NT2/D1 (cell line): ENCODE measurements at regions not wholly inside any gene's neighbourhood (a gene's known extent, or its start where the extent isn't known, plus 50 kb on each side); places are given as distances from the start of the nearest gene placed in this dataset.

Experiments used
- YY1 ChIP-seq: IDR thresholded peaks from 2 replicates; pipeline ENCODE4 v1.6.1; 2011; ENCODE audit not compliant: insufficient read length, insufficient read depth
- ZNF274 ChIP-seq: IDR thresholded peaks from 2 replicates; pipeline ENCODE4 v1.6.1; 2011; ENCODE audit warnings: mild to moderate bottlenecking, low read depth, low read length

GRCh38 chr2:228848638-228849037 lies 422.4 kb downstream of the PID1 start:
- no peak for TF ChIP-seq ZNF274
- no peak for TF ChIP-seq YY1
